HG03342 (cell line): ENCODE measurements at regions not wholly inside any gene's neighbourhood (a gene's known extent, or its start where the extent isn't known, plus 50 kb on each side); places are given as distances from the start of the nearest gene placed in this dataset.

Source experiments
- ATAC-seq: cut with Tn5 transposase; IDR thresholded peaks from one replicate; pipeline ENCODE4 v1.9.1; 2021; ENCODE audit warnings: mild to moderate bottlenecking, moderate library complexity; ENCODE audit not compliant: unreplicated experiment

GRCh38 chr2:128523457-128523856, 204.8 kb upstream of the HS6ST1 start:
- no peak for ATAC-seq

DNA sequence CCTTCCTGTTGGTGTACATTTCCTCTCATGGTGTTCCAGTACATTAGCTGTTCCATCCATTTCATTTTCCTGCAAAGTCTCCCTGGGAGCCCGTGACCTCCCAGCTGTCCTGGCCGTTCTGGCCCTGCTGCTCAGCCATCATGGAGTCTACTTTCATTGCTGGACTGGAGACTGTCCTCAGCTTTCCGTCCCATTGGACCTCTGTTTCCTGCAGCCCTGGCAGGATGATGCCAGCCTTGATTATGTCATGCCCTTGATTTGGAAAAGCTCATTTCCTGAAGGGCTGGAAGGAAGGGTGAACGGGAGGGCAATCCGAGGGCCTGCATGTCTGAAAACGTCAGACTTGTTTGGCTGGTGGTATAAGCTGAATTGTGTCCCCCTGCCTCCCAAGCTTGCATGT, 205.5 kb upstream of the HS6ST1 start:
- ATAC-seq: no peak

GRCh38 chr2:128525653-128526052, 207.0 kb upstream of the HS6ST1 start:
- ATAC-seq: no peak

DNA sequence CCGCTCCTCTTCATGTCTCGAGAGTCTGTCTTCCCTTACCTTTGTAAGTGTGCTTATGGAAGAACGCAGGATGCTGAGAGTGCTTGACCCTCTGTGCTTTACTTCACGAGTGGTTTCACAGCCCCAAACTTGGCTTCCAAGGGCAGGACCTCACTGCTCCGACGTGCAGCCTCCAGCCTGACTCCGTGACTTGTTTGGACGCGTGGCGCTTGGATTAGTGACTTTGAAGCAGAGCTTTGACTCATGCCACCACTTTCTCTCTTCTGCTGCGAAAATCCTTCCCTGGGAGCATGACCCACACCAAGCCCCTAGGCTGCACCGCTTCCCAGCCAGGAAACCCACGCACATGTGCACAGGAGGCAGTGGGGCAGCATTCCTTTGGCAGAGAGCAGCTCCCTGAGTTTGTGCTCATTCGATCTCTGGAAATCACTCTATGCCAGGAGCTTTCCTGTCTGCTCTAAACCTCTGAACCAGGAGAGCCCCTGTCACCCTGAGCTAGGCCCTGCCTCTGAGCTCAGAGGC, 207.8 kb upstream of the HS6ST1 start:
- no peak for ATAC-seq

GRCh38 chr2:128528133-128528532, 209.5 kb upstream of the HS6ST1 start:
- no peak for ATAC-seq

DNA sequence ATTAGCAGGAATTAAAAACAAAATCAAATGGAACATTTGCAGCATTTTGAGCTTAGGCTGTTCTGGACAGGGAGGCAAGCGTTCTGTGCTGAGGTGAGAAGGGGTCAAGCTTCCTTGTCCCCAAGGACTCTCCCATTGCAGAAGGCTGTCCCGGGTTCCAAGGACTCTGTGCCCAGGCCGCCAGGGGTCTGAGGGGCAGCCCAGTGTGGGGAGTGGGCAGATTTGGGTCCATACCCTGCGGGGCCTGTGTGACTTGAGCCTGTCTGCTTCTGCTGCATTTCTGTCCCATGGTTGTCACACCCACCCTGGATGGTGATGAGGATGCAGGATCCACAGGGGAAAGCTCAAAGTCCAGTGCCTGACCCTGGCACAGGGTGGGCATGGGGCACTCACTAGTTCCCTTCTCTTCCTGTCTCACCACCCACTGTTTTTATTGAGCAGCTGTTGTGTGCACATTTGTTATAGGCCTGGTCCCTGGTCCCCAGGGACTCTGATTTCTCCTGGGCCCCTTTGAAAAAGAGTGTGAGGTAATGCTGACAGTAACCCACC, 211.4 kb upstream of the HS6ST1 start:
- ATAC-seq: no peak

DNA sequence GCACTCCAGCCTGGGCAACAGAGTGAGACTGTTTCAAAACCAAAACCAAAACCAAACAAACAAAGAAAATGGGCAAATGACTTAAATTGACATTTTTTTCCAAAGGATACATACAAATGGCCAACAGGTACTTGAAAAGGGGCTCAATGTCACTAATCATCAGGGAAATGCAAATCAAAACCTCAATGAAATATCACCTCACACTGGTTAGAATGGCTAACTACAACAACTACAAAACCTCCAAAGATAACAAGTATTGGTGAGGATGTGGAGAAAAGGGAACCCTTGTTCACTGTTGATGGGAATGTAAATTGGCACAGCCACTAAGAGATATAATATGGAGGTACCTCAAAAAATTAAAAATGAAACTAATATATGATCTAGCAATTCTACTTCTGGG, 213.2 kb upstream of the HS6ST1 start:
- ATAC-seq: no peak

GRCh38 chr2:128533101-128533500, 214.4 kb upstream of the HS6ST1 start:
- no peak for ATAC-seq

DNA sequence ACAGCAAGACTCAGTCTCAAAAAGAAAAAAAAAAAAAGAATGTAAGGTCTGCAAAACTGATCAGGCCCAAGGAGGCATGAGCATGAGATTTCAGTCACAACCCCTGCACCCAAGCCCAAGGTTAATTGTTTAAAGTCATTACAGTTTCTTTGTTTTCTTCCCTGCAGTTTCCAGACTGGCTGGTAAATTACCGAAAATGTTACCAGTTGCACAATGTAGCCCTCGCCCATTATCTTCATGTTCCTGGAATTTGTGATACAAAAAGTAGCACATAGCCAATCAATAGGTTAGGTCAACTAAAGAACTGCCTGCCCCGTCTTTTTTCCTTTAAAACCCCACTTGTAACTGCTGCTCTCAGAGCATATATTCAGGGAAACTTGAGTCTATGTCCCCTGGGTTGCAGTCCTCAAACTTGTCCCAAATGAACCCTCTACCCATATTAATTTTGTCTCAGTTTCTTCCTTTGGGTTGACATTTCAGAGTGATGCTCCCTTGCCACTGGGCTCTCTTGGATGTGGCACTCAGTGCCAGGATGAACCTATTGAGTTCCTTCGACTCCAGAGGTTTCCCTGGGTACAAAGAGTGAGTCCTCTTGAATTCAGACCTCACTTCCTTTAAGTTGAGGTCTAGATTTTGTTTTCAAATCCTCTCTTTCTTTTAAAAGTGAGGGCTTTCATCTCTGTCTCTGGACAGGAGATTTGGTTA, 216.2 kb upstream of the HS6ST1 start:
- ATAC-seq: no peak

DNA sequence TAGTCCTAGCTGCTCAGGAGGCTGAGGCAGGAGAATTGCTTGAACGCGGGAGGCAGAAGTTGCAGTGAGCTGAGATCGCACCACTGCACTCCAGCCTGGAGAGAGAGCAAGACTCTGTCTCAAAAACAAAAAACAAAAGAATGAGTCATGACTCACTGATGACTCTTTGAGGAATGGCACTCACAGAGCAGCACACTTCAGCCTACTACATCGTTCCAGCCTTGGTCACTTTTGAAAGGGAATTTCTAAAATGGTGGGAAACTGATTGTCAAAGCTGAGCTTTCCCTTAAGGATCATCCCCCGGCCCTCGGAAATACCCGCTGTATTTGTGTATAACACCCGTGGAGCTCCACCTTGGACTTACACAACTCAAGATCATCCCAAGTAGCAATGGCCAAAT, 217.3 kb upstream of the HS6ST1 start:
- no peak for ATAC-seq

DNA sequence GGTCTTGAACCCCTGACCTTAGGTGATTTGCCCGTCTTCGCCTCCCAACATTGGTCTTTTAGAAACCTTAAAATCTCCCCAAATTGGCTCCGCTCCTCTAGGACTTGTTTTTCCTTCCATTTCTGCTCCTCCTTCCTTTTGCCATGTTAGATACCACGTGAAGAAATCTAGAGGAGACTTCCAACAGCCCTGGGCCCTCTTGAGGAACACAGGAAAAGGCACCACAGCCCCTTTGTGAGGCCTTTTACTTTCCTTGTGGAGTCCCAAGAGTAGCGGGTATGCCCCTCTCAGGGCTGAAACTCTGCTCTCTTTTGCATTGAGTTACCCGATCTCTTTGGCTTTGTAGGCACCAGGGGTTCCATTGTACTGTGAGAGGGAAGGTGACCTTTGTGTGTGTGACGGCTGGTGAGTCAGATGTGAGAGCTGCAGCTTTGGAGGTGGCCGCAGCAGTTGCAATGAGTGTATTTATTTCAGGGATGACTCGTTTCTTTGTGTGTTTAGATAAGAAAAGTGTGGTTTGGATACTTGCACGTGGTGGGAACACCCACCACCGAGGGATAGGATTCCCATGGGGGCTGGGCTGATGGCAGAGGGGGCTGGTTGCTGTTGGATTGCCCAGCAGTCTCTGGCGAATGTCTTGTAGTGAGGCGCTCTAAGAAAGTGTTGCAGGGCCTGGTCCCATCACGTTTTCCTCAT, 218.4 kb upstream of the HS6ST1 start:
- no peak for ATAC-seq

GRCh38 chr2:128537646-128538045, 219.0 kb upstream of the HS6ST1 start:
- ATAC-seq: no peak

GRCh38 chr2:128538396-128538795, 219.7 kb upstream of the HS6ST1 start:
- no peak for ATAC-seq

DNA sequence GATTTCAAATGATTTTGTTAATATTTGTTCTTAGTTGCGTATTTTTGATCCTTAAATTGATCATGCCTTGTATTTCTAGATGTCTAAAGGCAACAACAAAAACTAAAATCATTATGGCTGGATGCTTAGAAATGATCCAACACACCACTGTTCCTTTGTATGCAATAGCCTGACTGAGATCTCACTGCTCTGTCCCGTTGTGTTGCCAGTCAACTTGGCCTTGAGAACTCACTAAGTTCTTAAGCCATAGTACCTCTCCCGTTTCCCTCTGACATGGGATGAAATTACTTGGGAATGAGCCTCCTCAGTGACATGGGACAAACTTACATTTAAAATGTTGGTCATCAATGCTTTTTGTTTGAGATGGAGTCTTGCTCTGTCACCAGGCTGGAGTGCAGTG, 222.0 kb upstream of the HS6ST1 start:
- ATAC-seq: no peak

DNA sequence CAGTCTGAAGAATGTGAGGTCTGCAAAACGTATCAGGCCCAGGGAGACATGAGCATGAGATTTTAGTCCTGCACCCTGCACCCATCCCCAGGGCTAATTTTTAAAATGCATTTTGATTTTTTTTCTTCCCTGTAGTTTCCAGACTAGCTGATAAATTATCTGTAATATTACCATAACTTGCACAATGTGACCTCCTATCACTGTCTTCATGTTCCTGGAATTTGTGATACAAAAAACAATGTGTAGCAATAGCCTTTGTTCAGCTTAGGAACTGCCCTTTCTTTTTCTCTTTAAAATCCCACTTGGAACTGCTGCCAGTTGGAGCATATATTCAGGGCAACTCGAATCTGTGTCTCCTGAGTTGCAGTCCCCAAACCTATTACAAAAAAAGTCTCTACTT, 222.8 kb upstream of the HS6ST1 start:
- no peak for ATAC-seq

DNA sequence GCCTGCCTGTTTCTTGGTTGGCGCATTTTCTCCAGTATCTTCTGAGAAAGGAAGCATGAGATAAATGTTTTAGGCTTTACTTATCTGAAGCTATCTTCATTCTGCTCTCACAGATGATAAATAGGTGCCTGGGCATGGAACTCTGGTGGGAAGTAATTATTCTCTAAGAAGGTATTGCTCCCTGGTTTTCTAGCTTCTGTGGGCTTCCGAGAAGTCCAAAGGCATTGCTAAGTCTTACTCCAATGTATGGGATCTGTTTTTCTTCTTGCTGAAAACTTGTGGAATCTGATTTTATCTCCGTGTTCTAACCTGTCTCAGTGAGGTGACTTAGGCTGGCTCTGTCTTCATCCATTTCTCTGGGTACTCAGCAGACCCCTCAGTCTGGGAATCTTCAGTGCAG, 224.4 kb upstream of the HS6ST1 start:
- ATAC-seq: no peak

- no peak for ATAC-seq
Measured at GRCh38 chr2:128543646-128544045, 225.0 kb upstream of the HS6ST1 start.

DNA sequence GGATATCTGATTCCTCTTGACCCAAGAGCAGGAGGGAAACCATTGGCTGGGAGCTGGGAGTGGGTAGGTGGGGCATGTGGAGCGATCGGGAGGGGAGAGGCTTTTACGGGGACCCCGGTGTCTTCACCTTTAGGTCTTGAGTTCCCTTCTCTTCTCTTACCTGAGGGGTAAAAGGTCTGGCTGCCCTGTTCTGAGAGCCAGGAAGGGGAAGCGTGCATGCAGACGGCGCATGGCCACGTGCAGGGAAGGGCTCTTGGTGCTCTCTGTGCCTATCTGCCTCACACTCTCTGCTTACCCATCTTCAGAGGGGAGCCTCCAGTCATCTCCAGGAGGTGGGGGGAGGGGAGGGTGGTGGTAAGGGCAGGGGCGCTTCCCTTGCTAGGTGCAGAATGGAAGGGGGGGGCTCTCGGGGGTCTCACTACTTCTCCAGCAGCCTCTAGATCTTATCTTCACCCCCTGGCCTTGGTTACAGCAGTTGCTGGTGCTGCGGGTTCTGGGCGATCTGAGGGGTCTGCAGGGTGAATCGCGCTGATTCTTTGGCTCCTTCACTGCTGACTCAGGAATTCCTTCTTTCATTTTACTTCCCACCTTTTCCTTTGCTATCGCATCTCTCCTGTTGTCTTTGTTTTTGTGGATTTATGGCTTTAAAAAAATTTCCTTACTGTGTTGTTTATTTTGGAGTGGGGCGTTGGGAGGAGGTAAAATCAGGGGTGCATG, 225.8 kb upstream of the HS6ST1 start:
- no peak for ATAC-seq

DNA sequence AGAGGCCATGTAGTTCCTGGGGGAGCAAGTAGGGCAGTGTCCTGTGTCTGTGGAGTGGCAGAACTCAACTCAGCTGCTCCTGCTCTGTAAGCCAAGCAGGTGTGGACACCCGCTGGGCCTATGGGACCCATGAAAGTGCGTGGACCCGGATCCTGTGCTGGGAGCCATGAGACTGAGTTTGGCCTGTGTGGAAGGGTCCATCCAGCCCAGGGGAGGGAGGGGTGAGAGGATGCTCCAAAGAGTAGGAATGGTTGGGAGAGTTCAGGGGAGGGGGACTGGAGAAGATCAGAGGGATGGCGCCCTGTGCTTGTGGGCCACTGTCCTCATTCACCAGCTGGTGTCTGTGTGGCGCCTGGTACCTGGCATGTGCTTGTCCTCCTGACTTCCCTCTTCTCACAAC, 226.4 kb upstream of the HS6ST1 start:
- no peak for ATAC-seq

- ATAC-seq: no peak
Measured at GRCh38 chr2:128545829-128546228, 227.2 kb upstream of the HS6ST1 start.

DNA sequence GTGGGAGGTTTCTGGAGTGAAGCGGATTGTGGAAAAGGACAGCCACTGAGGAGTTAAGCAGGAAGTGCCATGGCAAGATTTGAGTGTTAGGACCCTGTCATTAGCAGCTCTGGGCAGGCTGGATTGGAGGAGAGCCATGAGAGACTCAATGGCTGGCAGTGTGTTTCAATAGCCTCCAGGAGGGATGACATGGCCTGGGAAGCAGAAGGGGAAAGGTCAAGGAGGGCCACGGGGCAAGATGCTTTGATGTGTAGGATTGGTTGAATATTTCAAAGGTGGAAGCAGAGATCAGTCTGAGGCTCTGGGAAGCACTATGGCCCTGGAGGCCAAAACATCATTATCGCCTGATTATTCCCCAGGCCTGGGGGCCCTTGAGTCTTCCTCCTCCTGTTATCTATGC, 229.0 kb upstream of the HS6ST1 start:
- no peak for ATAC-seq

DNA sequence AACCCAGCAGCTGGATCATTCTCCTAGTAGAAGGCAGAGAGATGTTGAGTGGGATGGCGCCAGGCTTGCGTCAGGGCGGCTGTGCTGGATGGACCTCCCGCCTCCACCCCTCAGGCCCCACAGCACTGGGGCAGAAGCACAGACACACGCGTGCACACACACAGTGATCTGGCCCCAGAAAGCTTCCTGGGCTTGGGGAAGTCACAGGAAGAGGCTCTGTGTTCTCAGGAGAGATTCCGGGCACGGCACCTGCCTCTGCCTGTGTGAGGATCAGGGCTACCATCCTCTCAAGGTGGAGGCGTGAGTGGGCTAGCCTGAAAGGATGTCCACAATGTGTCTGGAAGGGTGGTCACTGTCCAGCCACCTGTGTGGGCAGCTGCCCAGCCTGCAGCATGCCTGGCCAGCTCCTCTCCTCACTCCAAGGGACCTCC, 229.8 kb upstream of the HS6ST1 start:
- no peak for ATAC-seq
